GM23338 (cell line): ENCODE measurements at regions not wholly inside any gene's neighbourhood (a gene's known extent, or its start where the extent isn't known, plus 50 kb on each side); places are given as distances from the start of the nearest gene placed in this dataset.

ENCODE experiments used
- ATAC-seq: fragments of 200-7000 bp; cut with Tn5 transposase; 3 replicates; pipeline ENCODE4 v1.9.1; 2020
- DNase-seq: peaks from one replicate; pipeline ENCODE4 v3.0.0-alpha.2; 2015; ENCODE audit warnings: low spot score
- H2AFZ ChIP-seq: fragments of 200-600 bp; sonication (generic); 2 replicates; pipeline ENCODE4 v1.8.0; 2016; ENCODE audit warnings: antibody characterized with exemption, mild to moderate bottlenecking, moderate library complexity
- H3F3A ChIP-seq: fragments of 200-600 bp; sonication (generic); replicated peaks from 2 replicates; pipeline ENCODE4 v1.8.0; 2017; ENCODE audit warnings: antibody characterized with exemption, mixed run types, low read depth
- H3K27ac ChIP-seq: fragments of 200-600 bp; sonication (generic); 2 replicates; pipeline ENCODE4 v1.6.1; 2016; ENCODE audit warnings: low read depth
- H3K27me3 ChIP-seq: fragments of 200-600 bp; sonication (generic); 2 replicates; pipeline ENCODE4 v1.8.0; 2016; ENCODE audit warnings: mild to moderate bottlenecking, mixed run types, moderate library complexity; ENCODE audit not compliant: insufficient read depth
- H3K36me3 ChIP-seq: fragments of 200-600 bp; sonication (generic); 2 replicates; pipeline ENCODE4 v1.8.0; 2016; ENCODE audit warnings: mild to moderate bottlenecking; ENCODE audit not compliant: insufficient read depth
- H3K4me1 ChIP-seq: fragments of 200-600 bp; sonication (generic); 2 replicates; pipeline ENCODE4 v1.8.0; 2016; ENCODE audit warnings: mild to moderate bottlenecking, moderate library complexity; ENCODE audit not compliant: insufficient read depth
- H3K4me2 ChIP-seq: fragments of 200-600 bp; sonication (generic); 2 replicates; pipeline ENCODE4 v1.7.1; 2017; ENCODE audit warnings: mixed run types
- H3K4me3 ChIP-seq: fragments of 200-600 bp; sonication (generic); 2 replicates; pipeline ENCODE4 v1.6.1; 2016; ENCODE audit warnings: mixed run types
- H3K79me2 ChIP-seq: fragments of 200-600 bp; sonication (generic); replicated peaks from 2 replicates; pipeline ENCODE4 v1.8.0; 2017; ENCODE audit warnings: mild to moderate bottlenecking; ENCODE audit not compliant: insufficient read depth
- H3K9me2 ChIP-seq: fragments of 200-600 bp; sonication (generic); 2 replicates; pipeline ENCODE4 v1.8.0; 2017; ENCODE audit not compliant: insufficient read depth
- H4K20me1 ChIP-seq: fragments of 200-600 bp; sonication (generic); replicated peaks from 2 replicates; pipeline ENCODE4 v1.8.0; 2017; ENCODE audit warnings: mild to moderate bottlenecking; ENCODE audit not compliant: insufficient read depth
- H3K27ac Mint-ChIP-seq: 2 replicates; pipeline ENCODE4 v1.8.0; 2020; ENCODE audit warnings: inconsistent platforms, mild to moderate bottlenecking, moderate library complexity, mixed read lengths
- H3K27me3 Mint-ChIP-seq: 3 replicates; pipeline ENCODE4 v1.8.0; 2022; ENCODE audit warnings: low read depth, mild to moderate bottlenecking, moderate library complexity, mixed read lengths, inconsistent platforms; ENCODE audit not compliant: insufficient read depth, poor library complexity
- H3K36me3 Mint-ChIP-seq: 3 replicates; pipeline ENCODE4 v1.8.0; 2021; ENCODE audit warnings: low read depth, mild to moderate bottlenecking, inconsistent platforms, moderate library complexity, mixed read lengths
- H3K4me1 Mint-ChIP-seq: 3 replicates; pipeline ENCODE4 v1.8.0; 2020; ENCODE audit warnings: mild to moderate bottlenecking, inconsistent platforms, mixed read lengths
- H3K4me3 Mint-ChIP-seq: 3 replicates; pipeline ENCODE4 v1.8.0; 2021; ENCODE audit warnings: moderate library complexity, mild to moderate bottlenecking, inconsistent platforms, mixed read lengths
- H3K9me3 Mint-ChIP-seq: 3 replicates; pipeline ENCODE4 v1.8.0; 2020; ENCODE audit warnings: moderate library complexity, mild to moderate bottlenecking, inconsistent platforms, mixed read lengths
- CTCF ChIP-seq, 2 experiments: fragments of 200-600 bp in 1 of 2; sonication (generic) in 1 of 2; conservative IDR thresholded peaks; 2 replicates each; pipeline versions ENCODE4 v1.5.1 to v1.6.1; 2016 to 2017; ENCODE audit warnings: antibody characterized with exemption in 2 of 2, low read depth in 2 of 2, mild to moderate bottlenecking in 2 of 2, moderate library complexity in 1 of 2
- ETS1 ChIP-seq: IDR thresholded peaks from 2 replicates; pipeline ENCODE4 v1.6.1; 2016; ENCODE audit warnings: antibody characterized with exemption
- EZH2 ChIP-seq: fragments of 200-600 bp; sonication (generic); IDR thresholded peaks from one replicate; pipeline ENCODE4 v1.8.0; 2017; ENCODE audit warnings: antibody characterized with exemption, mild to moderate bottlenecking, low read depth; ENCODE audit not compliant: unreplicated experiment
- POLR2AphosphoS5 ChIP-seq: IDR thresholded peaks from 2 replicates; pipeline ENCODE4 v1.6.1; 2016; ENCODE audit warnings: antibody characterized with exemption, low read depth
- REST ChIP-seq: IDR thresholded peaks from one replicate; pipeline ENCODE4 v1.6.1; 2018; ENCODE audit warnings: antibody characterized with exemption; ENCODE audit not compliant: unreplicated experiment
- ZNF331 ChIP-seq: fragments of 250-450 bp; sonication (Bioruptor Pico); IDR thresholded peaks from 2 replicates; pipeline ENCODE4 v1.5.0; 2020; ENCODE audit warnings: low read depth, mild to moderate bottlenecking, moderate library complexity
- ZNF462 ChIP-seq: fragments of 250-450 bp; sonication (Bioruptor Pico); IDR thresholded peaks from 2 replicates; pipeline ENCODE4 v1.5.0; 2020; ENCODE audit warnings: mild to moderate bottlenecking, moderate library complexity

- TF ChIP-seq CTCF (conservative IDR thresholded peaks at IDR 0.05; ENCODE audit: low read depth in 2 of 2) (no peak), POLR2AphosphoS5 (no peak)
Observed at GRCh38 chr5:39561421-39561820, 136.6 kb upstream of the DAB2 start (continued).

GRCh38 chr5:39560726-39561125, 135.9 kb upstream of the DAB2 start:
- Mint-ChIP-seq H3K36me3 (no peaks in the 10 kb centered on the region), H3K4me1 (no peaks in the 10 kb centered on the region), H3K27ac (no peak overlapping the region), H3K4me3 (no peak overlapping the region), H3K9me3 (no peaks in the 10 kb centered on the region), H3K27me3 (no peaks in the 10 kb centered on the region)
- H4K20me1 ChIP-seq: no peaks in the 10 kb centered on the region
- no peak overlapping the region for H2AFZ ChIP-seq
- no peaks in the 10 kb centered on the region for H3F3A ChIP-seq
- no peak overlapping the region for H3K27ac ChIP-seq
- no peaks in the 10 kb centered on the region for H3K9me2 ChIP-seq
- no peaks in the 10 kb centered on the region for H3K36me3 ChIP-seq
- no peak overlapping the region for H3K4me3 ChIP-seq
- no peak for DNase-seq
- H3K27me3 ChIP-seq: no peaks in the 10 kb centered on the region
- no peak for TF ChIP-seq CTCF (conservative IDR thresholded peaks at IDR 0.05; ENCODE audit: low read depth in 2 of 2)
- TF ChIP-seq POLR2AphosphoS5: no peak
- TF ChIP-seq ETS1: no peak
- TF ChIP-seq REST: no peak
- TF ChIP-seq ZNF331: no peak
- TF ChIP-seq EZH2: no peak
- TF ChIP-seq ZNF462 (CRISPR knock-in tag): no peak
- no peak overlapping the region for H3K4me2 ChIP-seq
- ATAC-seq: no peak
- no peaks in the 10 kb centered on the region for H3K4me1 ChIP-seq
- H3K79me2 ChIP-seq: no peaks in the 10 kb centered on the region
